ENCODE measurements at regions not wholly inside any gene's neighbourhood (a gene's known extent, or its start where the extent isn't known, plus 50 kb on each side); places are given as distances from the start of the nearest gene placed in this dataset.

GRCh38 chr14:97779140-97779539, 982.0 kb downstream of the VRK1 start:
- Histone ChIP-seq H3K4me1 (ENCODE audit: control insufficient read depth in 2 of 2, insufficient read depth in 2 of 2, low read length in 2 of 2) (no peaks in the 10 kb centered on the region), H3K36me3 (ENCODE audit: control insufficient read depth in 2 of 2, insufficient read depth in 2 of 2, low read length in 2 of 2) (no peaks in the 10 kb centered on the region), H3K4me3 (ENCODE audit: low read length in 2 of 2) (no peak overlapping the region), H3K9me3 (ENCODE audit: control insufficient read depth in 2 of 2, low read length in 2 of 2) (no peaks in the 10 kb centered on the region), H3K27me3 (ENCODE audit: control insufficient read depth in 2 of 2, insufficient read depth in 2 of 2, low read length in 2 of 2) (no peaks in the 10 kb centered on the region), H3K27ac (ENCODE audit: low read depth in 2 of 2, low read length in 2 of 2) (no peak overlapping the region), H3K9ac (ENCODE audit: low read depth in 1 of 2, low read length in 2 of 2) (no peak overlapping the region)

DNA sequence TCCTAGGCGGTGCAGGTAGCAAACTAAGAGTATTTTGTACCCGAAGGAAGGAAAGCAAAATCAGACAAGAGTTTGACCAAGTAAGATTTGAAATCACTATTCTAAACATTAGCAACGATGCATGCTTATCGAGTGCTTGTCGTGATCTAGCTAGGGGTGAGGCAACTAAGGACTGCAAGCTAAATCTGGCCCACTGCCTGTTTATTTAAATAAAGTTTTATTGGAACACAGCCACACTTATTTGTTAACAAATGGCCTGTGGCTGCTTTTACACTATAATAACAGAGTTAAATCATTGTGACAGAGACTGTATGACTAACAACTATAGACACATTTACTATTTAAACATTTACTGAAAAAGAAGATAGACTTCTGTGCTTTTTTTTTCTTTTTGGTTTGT, 983.6 kb downstream of the VRK1 start:
- Histone ChIP-seq H3K4me3 (ENCODE audit: low read length in 2 of 2) (no peak overlapping the region), H3K9me3 (ENCODE audit: control insufficient read depth in 2 of 2, low read length in 2 of 2) (no peaks in the 10 kb centered on the region), H3K27ac (ENCODE audit: low read depth in 2 of 2, low read length in 2 of 2) (no peak overlapping the region), H3K27me3 (ENCODE audit: control insufficient read depth in 2 of 2, insufficient read depth in 2 of 2, low read length in 2 of 2) (no peaks in the 10 kb centered on the region), H3K9ac (ENCODE audit: low read depth in 1 of 2, low read length in 2 of 2) (no peak overlapping the region), H3K4me1 (ENCODE audit: control insufficient read depth in 2 of 2, insufficient read depth in 2 of 2, low read length in 2 of 2) (no peaks in the 10 kb centered on the region), H3K36me3 (ENCODE audit: control insufficient read depth in 2 of 2, insufficient read depth in 2 of 2, low read length in 2 of 2) (no peaks in the 10 kb centered on the region)

GRCh38 chr14:97781961-97782360, 984.8 kb downstream of the VRK1 start:
- Histone ChIP-seq H3K27ac (ENCODE audit: low read depth in 2 of 2, low read length in 2 of 2) (no peak overlapping the region), H3K9ac (ENCODE audit: low read depth in 1 of 2, low read length in 2 of 2) (no peak overlapping the region), H3K36me3 (ENCODE audit: control insufficient read depth in 2 of 2, insufficient read depth in 2 of 2, low read length in 2 of 2) (no peaks in the 10 kb centered on the region), H3K4me3 (ENCODE audit: low read length in 2 of 2) (no peak overlapping the region), H3K9me3 (ENCODE audit: control insufficient read depth in 2 of 2, low read length in 2 of 2) (no peaks in the 10 kb centered on the region), H3K4me1 (ENCODE audit: control insufficient read depth in 2 of 2, insufficient read depth in 2 of 2, low read length in 2 of 2) (no peaks in the 10 kb centered on the region), H3K27me3 (ENCODE audit: control insufficient read depth in 2 of 2, insufficient read depth in 2 of 2, low read length in 2 of 2) (no peaks in the 10 kb centered on the region)

GRCh38 chr14:97782871-97783414, 985.8 kb downstream of the VRK1 start:
- Histone ChIP-seq H3K9me3 (ENCODE audit: control insufficient read depth in 2 of 2, low read length in 2 of 2) (no peaks in the 10 kb centered on the region), H3K27ac (ENCODE audit: low read depth in 2 of 2, low read length in 2 of 2) (no peak overlapping the region), H3K4me3 (ENCODE audit: low read length in 2 of 2) (no peak overlapping the region), H3K27me3 (ENCODE audit: control insufficient read depth in 2 of 2, insufficient read depth in 2 of 2, low read length in 2 of 2) (no peaks in the 10 kb centered on the region), H3K9ac (ENCODE audit: low read depth in 1 of 2, low read length in 2 of 2) (no peak overlapping the region), H3K36me3 (ENCODE audit: control insufficient read depth in 2 of 2, insufficient read depth in 2 of 2, low read length in 2 of 2) (no peaks in the 10 kb centered on the region), H3K4me1 (ENCODE audit: control insufficient read depth in 2 of 2, insufficient read depth in 2 of 2, low read length in 2 of 2) (no peaks in the 10 kb centered on the region)

DNA sequence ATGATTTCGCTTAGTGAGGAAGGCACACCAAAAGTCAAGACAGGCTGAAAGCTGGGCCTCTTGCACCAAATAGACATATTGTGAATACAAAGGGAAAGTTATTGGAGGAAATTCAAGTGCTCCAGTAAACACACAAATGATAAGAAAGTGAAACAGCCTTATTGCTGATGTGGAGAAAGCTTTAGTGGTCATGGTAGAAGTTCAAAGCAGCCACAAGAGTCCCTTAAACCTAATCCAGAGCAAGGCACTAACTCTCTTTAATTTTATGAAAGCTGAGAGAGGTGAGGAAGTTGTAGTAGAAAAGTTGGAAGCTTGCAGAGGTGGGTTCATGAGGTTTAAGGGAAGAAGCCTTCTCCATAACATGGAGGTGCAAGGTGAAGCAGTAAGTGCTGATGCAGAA, 988.3 kb downstream of the VRK1 start:
- no peak overlapping the region for H3K4me3 ChIP-seq (ENCODE audit: low read length in 2 of 2)

DNA sequence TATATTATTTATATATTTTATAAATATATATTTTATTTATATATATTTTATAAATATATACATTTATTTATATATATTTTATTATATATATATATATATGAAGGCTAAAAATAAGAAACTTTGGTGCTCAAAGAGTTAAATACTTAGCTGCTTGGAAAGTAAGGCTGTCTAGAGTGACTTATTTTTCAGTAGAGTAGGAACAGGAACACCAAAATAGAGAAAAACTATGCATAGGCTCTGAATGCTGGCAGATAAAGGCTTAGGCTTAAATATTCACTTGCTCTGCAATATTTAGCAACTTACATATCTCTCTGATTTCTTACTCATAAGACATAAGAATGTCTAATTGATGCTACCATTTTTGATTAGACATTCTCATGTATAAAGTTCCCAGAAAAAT, 991.2 kb downstream of the VRK1 start:
- Histone ChIP-seq H3K9ac (ENCODE audit: low read depth in 1 of 2, low read length in 2 of 2) (no peak overlapping the region), H3K9me3 (ENCODE audit: control insufficient read depth in 2 of 2, low read length in 2 of 2) (no peaks in the 10 kb centered on the region), H3K4me1 (ENCODE audit: control insufficient read depth in 2 of 2, insufficient read depth in 2 of 2, low read length in 2 of 2) (no peaks in the 10 kb centered on the region), H3K36me3 (ENCODE audit: control insufficient read depth in 2 of 2, insufficient read depth in 2 of 2, low read length in 2 of 2) (no peaks in the 10 kb centered on the region), H3K27ac (ENCODE audit: low read depth in 2 of 2, low read length in 2 of 2) (no peak overlapping the region), H3K4me3 (ENCODE audit: low read length in 2 of 2) (no peak overlapping the region), H3K27me3 (ENCODE audit: control insufficient read depth in 2 of 2, insufficient read depth in 2 of 2, low read length in 2 of 2) (no peaks in the 10 kb centered on the region)

More for the DNA sequence above, 988.3 kb downstream of the VRK1 start:
- no peaks in the 10 kb centered on the region for H3K9me3 ChIP-seq (ENCODE audit: control insufficient read depth in 2 of 2, low read length in 2 of 2)
- no peaks in the 10 kb centered on the region for H3K27me3 ChIP-seq (ENCODE audit: control insufficient read depth in 2 of 2, insufficient read depth in 2 of 2, low read length in 2 of 2)
- H3K4me1 ChIP-seq (ENCODE audit: control insufficient read depth in 2 of 2, insufficient read depth in 2 of 2, low read length in 2 of 2), result no peaks in the 10 kb centered on the region
- no peak overlapping the region for H3K9ac ChIP-seq (ENCODE audit: low read depth in 1 of 2, low read length in 2 of 2)
- H3K27ac ChIP-seq (ENCODE audit: low read depth in 2 of 2, low read length in 2 of 2), result no peak overlapping the region
- no peaks in the 10 kb centered on the region for H3K36me3 ChIP-seq (ENCODE audit: control insufficient read depth in 2 of 2, insufficient read depth in 2 of 2, low read length in 2 of 2)

- H3K9ac ChIP-seq (ENCODE audit: low read depth in 1 of 2, low read length in 2 of 2), result no peak overlapping the region
- no peak overlapping the region for H3K4me3 ChIP-seq (ENCODE audit: low read length in 2 of 2)
- H3K27ac ChIP-seq (ENCODE audit: low read depth in 2 of 2, low read length in 2 of 2), result no peak overlapping the region
- no peaks in the 10 kb centered on the region for H3K27me3 ChIP-seq (ENCODE audit: control insufficient read depth in 2 of 2, insufficient read depth in 2 of 2, low read length in 2 of 2)
- no peaks in the 10 kb centered on the region for H3K36me3 ChIP-seq (ENCODE audit: control insufficient read depth in 2 of 2, insufficient read depth in 2 of 2, low read length in 2 of 2)
- no peaks in the 10 kb centered on the region for H3K9me3 ChIP-seq (ENCODE audit: control insufficient read depth in 2 of 2, low read length in 2 of 2)
- H3K4me1 ChIP-seq (ENCODE audit: control insufficient read depth in 2 of 2, insufficient read depth in 2 of 2, low read length in 2 of 2), result no peaks in the 10 kb centered on the region
These were observed 991.8 kb downstream of the VRK1 start for GRCh38 chr14:97788846-97789526.

DNA sequence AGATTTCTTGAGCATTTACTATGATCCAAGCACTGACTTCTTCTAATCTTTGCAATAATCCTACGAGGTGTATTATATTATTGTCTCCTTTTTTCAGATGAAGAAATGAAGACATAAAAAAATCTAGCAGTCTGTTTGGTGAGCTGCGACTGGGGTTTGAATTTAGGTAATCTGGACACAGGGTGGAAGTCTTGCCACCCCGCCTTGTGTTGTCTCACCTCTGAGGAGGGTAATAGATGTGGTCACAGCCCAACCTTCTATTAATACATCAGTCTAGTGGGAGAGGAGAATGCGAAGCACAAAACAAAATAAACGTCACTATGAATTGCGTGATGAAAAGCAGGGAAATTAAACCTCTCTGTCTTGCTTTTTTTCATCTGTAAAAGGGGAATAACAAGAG, 993.9 kb downstream of the VRK1 start:
- no peaks in the 10 kb centered on the region for H3K4me1 ChIP-seq (ENCODE audit: control insufficient read depth in 2 of 2, insufficient read depth in 2 of 2, low read length in 2 of 2)
- no peaks in the 10 kb centered on the region for H3K27me3 ChIP-seq (ENCODE audit: control insufficient read depth in 2 of 2, insufficient read depth in 2 of 2, low read length in 2 of 2)
- H3K27ac ChIP-seq (ENCODE audit: low read depth in 2 of 2, low read length in 2 of 2), result no peak overlapping the region
- no peaks in the 10 kb centered on the region for H3K36me3 ChIP-seq (ENCODE audit: control insufficient read depth in 2 of 2, insufficient read depth in 2 of 2, low read length in 2 of 2)
- H3K9me3 ChIP-seq (ENCODE audit: control insufficient read depth in 2 of 2, low read length in 2 of 2), result no peaks in the 10 kb centered on the region
- H3K4me3 ChIP-seq (ENCODE audit: low read length in 2 of 2), result no peak overlapping the region
- H3K9ac ChIP-seq (ENCODE audit: low read depth in 1 of 2, low read length in 2 of 2), result no peak overlapping the region

DNA sequence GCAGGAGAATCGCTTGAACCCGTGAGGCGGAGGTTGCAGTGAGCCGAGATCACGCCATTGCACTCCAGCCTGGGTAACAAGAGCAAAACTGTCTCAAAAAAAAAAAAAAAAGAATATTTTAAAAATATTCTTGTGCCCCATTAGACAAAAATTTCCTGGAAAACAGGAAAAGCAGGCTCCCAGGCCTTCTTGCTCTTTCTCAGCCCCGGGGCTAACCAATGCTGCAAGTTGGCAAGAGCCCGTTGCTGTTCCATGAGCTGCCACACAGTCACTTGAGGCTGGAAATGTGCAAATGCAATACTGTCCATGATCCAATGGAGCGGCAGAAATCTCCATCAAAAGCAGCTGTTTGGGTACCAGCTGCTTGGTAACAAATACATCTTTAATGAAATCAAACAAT, 994.7 kb downstream of the VRK1 start:
- Histone ChIP-seq H3K36me3 (ENCODE audit: control insufficient read depth in 2 of 2, insufficient read depth in 2 of 2, low read length in 2 of 2) (no peaks in the 10 kb centered on the region), H3K4me3 (ENCODE audit: low read length in 2 of 2) (no peak overlapping the region), H3K9ac (ENCODE audit: low read depth in 1 of 2, low read length in 2 of 2) (no peak overlapping the region), H3K9me3 (ENCODE audit: control insufficient read depth in 2 of 2, low read length in 2 of 2) (no peaks in the 10 kb centered on the region), H3K4me1 (ENCODE audit: control insufficient read depth in 2 of 2, insufficient read depth in 2 of 2, low read length in 2 of 2) (no peaks in the 10 kb centered on the region), H3K27ac (ENCODE audit: low read depth in 2 of 2, low read length in 2 of 2) (no peak overlapping the region), H3K27me3 (ENCODE audit: control insufficient read depth in 2 of 2, insufficient read depth in 2 of 2, low read length in 2 of 2) (no peaks in the 10 kb centered on the region)

DNA sequence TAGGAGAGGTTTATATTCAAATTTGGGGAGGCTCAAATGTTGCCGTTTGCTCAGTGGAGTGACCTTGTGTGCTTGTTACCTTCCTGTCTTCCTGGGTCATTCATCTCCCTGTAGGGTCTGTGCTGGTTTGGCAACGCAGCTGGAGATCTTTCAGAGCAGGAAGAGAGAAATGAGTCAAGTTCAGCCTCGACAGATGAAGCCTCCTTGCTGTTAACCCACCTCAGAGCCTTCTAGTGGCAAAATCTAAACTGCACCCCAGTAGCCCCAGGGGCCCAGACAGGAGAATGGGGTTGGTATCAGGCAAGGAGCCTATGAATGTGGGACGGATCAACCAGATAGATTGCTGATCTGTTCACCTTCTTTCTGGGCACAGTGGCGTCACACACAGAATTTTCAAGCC, 999.3 kb downstream of the VRK1 start:
- no peaks in the 10 kb centered on the region for H3K36me3 ChIP-seq (ENCODE audit: control insufficient read depth in 2 of 2, insufficient read depth in 2 of 2, low read length in 2 of 2)
- H3K27ac ChIP-seq (ENCODE audit: low read depth in 2 of 2, low read length in 2 of 2), result no peak overlapping the region
- no peak overlapping the region for H3K9ac ChIP-seq (ENCODE audit: low read depth in 1 of 2, low read length in 2 of 2)
- no peaks in the 10 kb centered on the region for H3K9me3 ChIP-seq (ENCODE audit: control insufficient read depth in 2 of 2, low read length in 2 of 2)
- no peaks in the 10 kb centered on the region for H3K27me3 ChIP-seq (ENCODE audit: control insufficient read depth in 2 of 2, insufficient read depth in 2 of 2, low read length in 2 of 2)
- H3K4me1 ChIP-seq (ENCODE audit: control insufficient read depth in 2 of 2, insufficient read depth in 2 of 2, low read length in 2 of 2), result no peaks in the 10 kb centered on the region
- no peak overlapping the region for H3K4me3 ChIP-seq (ENCODE audit: low read length in 2 of 2)

Data from mucosa of rectum (tissue), 2 donors.